Astrocyte (in vitro differentiated cells and primary cell): ENCODE measurements at regions not wholly inside any gene's neighbourhood (a gene's known extent, or its start where the extent isn't known, plus 50 kb on each side); places are given as distances from the start of the nearest gene placed in this dataset.

Experiments
- CTCF ChIP-seq: IDR thresholded peaks from 2 replicates; pipeline ENCODE4 v1.5.1; 2011; ENCODE audit warnings: low read depth, mild to moderate bottlenecking, inconsistent platforms, low read length, moderate library complexity; ENCODE audit not compliant: insufficient read depth
- EZH2 ChIP-seq: IDR thresholded peaks from 2 replicates; pipeline ENCODE4 v1.6.1; 2012; ENCODE audit warnings: mild to moderate bottlenecking, low read length, inconsistent platforms; ENCODE audit not compliant: insufficient read depth

DNA sequence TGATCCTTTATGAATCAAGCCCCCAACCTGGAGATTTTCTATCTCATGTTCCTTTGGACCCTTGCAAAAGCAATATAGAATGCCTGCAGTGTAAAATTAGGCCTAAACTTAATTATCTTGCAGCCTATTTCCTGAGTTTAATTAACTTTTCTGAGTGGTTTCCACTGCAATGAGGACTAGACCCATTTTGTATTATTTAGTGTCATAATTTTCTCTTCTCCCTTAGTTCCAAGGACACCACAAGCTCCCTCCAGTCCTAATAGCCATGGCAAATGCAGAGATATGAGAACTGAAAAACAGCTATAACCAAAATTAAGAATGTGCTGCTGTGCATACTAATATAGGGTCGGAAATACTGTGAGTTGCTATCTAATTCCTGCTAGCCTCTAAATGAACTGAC lies 90.9 kb upstream of the GRAMD2B start:
- TF ChIP-seq CTCF (no peak), EZH2 (no peak)
